Kidney (tissue), 13 donors: ENCODE measurements at regions not wholly inside any gene's neighbourhood (a gene's known extent, or its start where the extent isn't known, plus 50 kb on each side); places are given as distances from the start of the nearest gene placed in this dataset.

ENCODE experiments used
- DNase-seq, 5 donors: peaks; one replicate each; pipeline ENCODE4 v3.0.0-alpha.2; 2013 to 2020
- FAIRE-seq: peaks from 2 replicates; lab custom pipeline; 2012; peaks lifted over from hg19 to GRCh38; lab: Jason Lieb, UNC
- H3K27ac ChIP-seq, 2 donors: one replicate each; pipeline ENCODE4 v1.7.0; 2013; ENCODE audit warnings: low read depth in 2 of 2, low read length in 2 of 2, inconsistent platforms in 1 of 2
- H3K27me3 ChIP-seq: one replicate; pipeline ENCODE4 v1.7.1; 2013; ENCODE audit warnings: low read length, inconsistent platforms; ENCODE audit not compliant: control insufficient read depth, insufficient read depth
- H3K36me3 ChIP-seq, 3 donors: one replicate each; pipeline versions ENCODE4 v1.7.0 to v1.7.1; 2013; ENCODE audit warnings: low read length in 3 of 3, control low read depth in 1 of 3, inconsistent platforms in 1 of 3; ENCODE audit not compliant: insufficient read depth in 3 of 3, control insufficient read depth in 2 of 3
- H3K4me1 ChIP-seq, 3 donors: one replicate each; pipeline versions ENCODE4 v1.7.0 to v1.7.1; 2013; ENCODE audit warnings: low read length in 3 of 3, inconsistent platforms in 1 of 3, low read depth in 1 of 3; ENCODE audit not compliant: control insufficient read depth in 2 of 3, insufficient read depth in 2 of 3
- H3K4me3 ChIP-seq, 3 donors: one replicate each; pipeline versions ENCODE4 v1.7.0 to v1.8.1; 2013; ENCODE audit warnings: low read length in 3 of 3, control low read depth in 1 of 3, inconsistent platforms in 1 of 3
- H3K9ac ChIP-seq, 3 donors: one replicate each; pipeline versions ENCODE4 v1.7.0 to v1.7.1; 2013; ENCODE audit warnings: low read length in 3 of 3, control low read depth in 1 of 3, inconsistent platforms in 1 of 3
- H3K9me3 ChIP-seq, 3 donors: one replicate each; pipeline versions ENCODE4 v1.7.0 to v1.7.1; 2013; ENCODE audit warnings: low read length in 3 of 3, control low read depth in 1 of 3, inconsistent platforms in 1 of 3; ENCODE audit not compliant: control insufficient read depth in 2 of 3, insufficient read depth in 1 of 3
- CTCF ChIP-seq: IDR thresholded peaks from 3 replicates; pipeline ENCODE4 v1.5.1; 2012; ENCODE audit warnings: mild to moderate bottlenecking, moderate library complexity, borderline replicate concordance; ENCODE audit not compliant: insufficient read depth; ENCODE audit errors: extremely low read depth
- intact Hi-C: fragments of 100-400 bp; cut with DNase I; formaldehyde crosslinking; loops from one replicate; pipeline ENCODE4 v1.11.1; 2022
- donor health status: control.
- donor health status: control.
- donor health status: control.
- donor health status: control.
- donor health status: control.
- donor health status: DM: yes; HTN: yes; CAD: no.
- donor health status: Normal renal cell carcinoma (clear cell type).

DNA sequence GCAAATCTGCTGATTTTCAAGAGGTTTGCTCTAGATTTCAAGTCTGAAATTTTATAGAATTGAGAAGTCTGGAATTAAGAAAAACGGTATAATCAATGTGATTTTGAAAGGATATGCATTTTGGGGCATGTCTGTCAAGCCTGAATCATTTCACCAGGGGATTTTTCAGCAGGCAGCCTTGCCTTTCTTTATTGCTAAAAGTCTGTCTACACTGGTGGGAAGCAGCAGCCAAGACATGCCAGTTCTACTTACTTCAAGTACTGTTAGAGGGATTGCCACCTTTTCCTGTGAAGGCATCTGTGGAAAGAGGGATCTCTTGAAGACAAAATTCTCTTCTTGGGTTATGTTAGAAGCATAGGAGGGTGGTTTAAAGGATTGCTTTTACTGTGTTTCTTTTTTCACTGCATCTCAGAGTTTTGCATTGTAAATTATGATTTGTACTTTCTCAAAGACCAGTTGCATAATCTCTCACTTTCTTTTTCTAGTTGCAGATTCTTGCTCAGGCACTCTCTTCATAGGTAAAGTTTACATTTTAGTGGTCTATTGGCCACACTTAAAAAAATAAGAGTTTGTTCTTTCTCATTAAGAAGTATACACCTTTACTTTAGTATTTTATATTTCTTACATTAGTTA is 837.0 kb downstream of the GALC start:
- no peaks in the 10 kb centered on the region for H3K36me3 ChIP-seq
- DNase-seq (no peak), FAIRE-seq (no peak)
- H3K4me3 ChIP-seq: no peak overlapping the region
- no peaks in the 10 kb centered on the region for H3K27me3 ChIP-seq
- TF ChIP-seq CTCF: no peak
- no peak overlapping the region for H3K9ac ChIP-seq
- intact Hi-C loops: no loop called here
- no peak overlapping the region for H3K27ac ChIP-seq
- H3K9me3 ChIP-seq: no peaks in the 10 kb centered on the region
- H3K4me1 ChIP-seq: no peaks in the 10 kb centered on the region

GRCh38 chr14:87153901-87154300 is 839.1 kb downstream of the GALC start:
- Histone ChIP-seq H3K36me3 (no peaks in the 10 kb centered on the region), H3K27ac (no peak overlapping the region), H3K27me3 (no peaks in the 10 kb centered on the region), H3K9ac (no peak overlapping the region), H3K9me3 (no peaks in the 10 kb centered on the region), H3K4me3 (no peak overlapping the region), H3K4me1 (no peaks in the 10 kb centered on the region)
- intact Hi-C loops: no loop called here
- DNase-seq (no peak), FAIRE-seq (no peak)
- TF ChIP-seq CTCF: no peak

GRCh38 chr14:87153391-87153790 is 839.6 kb downstream of the GALC start:
- H3K9ac ChIP-seq: no peak overlapping the region
- intact Hi-C loops: no loop called here
- no peak overlapping the region for H3K4me3 ChIP-seq
- H3K4me1 ChIP-seq: no peaks in the 10 kb centered on the region
- no peaks in the 10 kb centered on the region for H3K9me3 ChIP-seq
- FAIRE-seq (no peak), DNase-seq (no peak)
- TF ChIP-seq CTCF: no peak
- H3K36me3 ChIP-seq: no peaks in the 10 kb centered on the region
- no peaks in the 10 kb centered on the region for H3K27me3 ChIP-seq
- H3K27ac ChIP-seq: no peak overlapping the region

- Histone ChIP-seq H3K36me3 (no peaks in the 10 kb centered on the region), H3K4me1 (no peaks in the 10 kb centered on the region), H3K9me3 (no peaks in the 10 kb centered on the region), H3K9ac (no peak overlapping the region), H3K27me3 (no peaks in the 10 kb centered on the region), H3K27ac (no peak overlapping the region), H3K4me3 (no peak overlapping the region)
- intact Hi-C loops: no loop called here
- no peak for FAIRE-seq
- no peak for DNase-seq
- no peak for TF ChIP-seq CTCF
These were observed 840.3 kb downstream of the GALC start for GRCh38 chr14:87152693-87153092.
